Lower lobe of right lung (tissue), 2 donors: ENCODE measurements at regions not wholly inside any gene's neighbourhood (a gene's known extent, or its start where the extent isn't known, plus 50 kb on each side); places are given as distances from the start of the nearest gene placed in this dataset.

Experiments
- ATAC-seq, 2 donors: fragments of 200-7000 bp; cut with Tn5 transposase; one replicate each; pipeline ENCODE4 v1.9.1; 2020 to 2022; ENCODE audit warnings: mild to moderate bottlenecking in 2 of 2, moderate library complexity in 2 of 2
- DNase-seq: peaks from one replicate; pipeline ENCODE4 v3.0.0-alpha.2; 2020
- H3K27ac ChIP-seq: fragments of 200-600 bp; one replicate; pipeline ENCODE4 v1.8.0; 2022
- H3K27me3 ChIP-seq: fragments of 200-600 bp; one replicate; pipeline ENCODE4 v1.8.0; 2022; ENCODE audit warnings: low read depth
- H3K36me3 ChIP-seq: fragments of 200-600 bp; one replicate; pipeline ENCODE4 v1.8.0; 2022; ENCODE audit warnings: mild to moderate bottlenecking
- H3K4me1 ChIP-seq: fragments of 200-600 bp; one replicate; pipeline ENCODE4 v1.8.0; 2022
- H3K4me3 ChIP-seq: fragments of 200-600 bp; one replicate; pipeline ENCODE4 v1.8.0; 2022; ENCODE audit warnings: mild to moderate bottlenecking
- H3K9me3 ChIP-seq: fragments of 200-600 bp; one replicate; pipeline ENCODE4 v1.8.0; 2022
- CTCF ChIP-seq: fragments of 200-600 bp; IDR thresholded peaks from one replicate; pipeline ENCODE4 v1.8.0; 2022; ENCODE audit warnings: antibody characterized with exemption, mild to moderate bottlenecking
- intact Hi-C: fragments of 100-400 bp; cut with DNase I; formaldehyde crosslinking; loops from one replicate; pipeline ENCODE4 v1.11.0; 2022
- donor health status: DM: no; HTN: yes; CAD: no; lungs with severe emphysema.

GRCh38 chr7:46996972-46997371, 584.9 kb downstream of the TNS3 start:
- intact Hi-C loops: no loop called here
- no peaks in the 10 kb centered on the region for H3K27me3 ChIP-seq
- no peak for ATAC-seq
- DNase-seq: no peak
- no peaks in the 10 kb centered on the region for H3K9me3 ChIP-seq
- H3K27ac ChIP-seq: no peak overlapping the region
- no peak overlapping the region for H3K4me3 ChIP-seq
- no peaks in the 10 kb centered on the region for H3K4me1 ChIP-seq
- H3K36me3 ChIP-seq: no peaks in the 10 kb centered on the region
- TF ChIP-seq CTCF: no peak

GRCh38 chr7:46993396-46993795, 588.5 kb downstream of the TNS3 start:
- ATAC-seq (no peak), DNase-seq (no peak)
- Histone ChIP-seq H3K27me3 (no peaks in the 10 kb centered on the region), H3K27ac (no peak overlapping the region), H3K4me1 (no peaks in the 10 kb centered on the region), H3K36me3 (no peaks in the 10 kb centered on the region), H3K9me3 (no peaks in the 10 kb centered on the region), H3K4me3 (no peak overlapping the region)
- no peak for TF ChIP-seq CTCF
- intact Hi-C loops: no loop called here

- Histone ChIP-seq H3K27ac (no peak overlapping the region), H3K4me1 (no peaks in the 10 kb centered on the region), H3K4me3 (no peak overlapping the region), H3K9me3 (no peaks in the 10 kb centered on the region), H3K36me3 (no peaks in the 10 kb centered on the region), H3K27me3 (no peaks in the 10 kb centered on the region)
- no peak for ATAC-seq
- intact Hi-C loops: no loop called here
- no peak for TF ChIP-seq CTCF
- DNase-seq: no peak
Measured at GRCh38 chr7:46990761-46991160, 591.1 kb downstream of the TNS3 start.

GRCh38 chr7:46989247-46989646, 592.7 kb downstream of the TNS3 start:
- no peak overlapping the region for H3K4me3 ChIP-seq
- H3K4me1 ChIP-seq: no peaks in the 10 kb centered on the region
- H3K27ac ChIP-seq: no peak overlapping the region
- H3K27me3 ChIP-seq: no peaks in the 10 kb centered on the region
- H3K36me3 ChIP-seq: no peaks in the 10 kb centered on the region
- intact Hi-C loops: no loop called here
- ATAC-seq (no peak), DNase-seq (no peak)
- no peaks in the 10 kb centered on the region for H3K9me3 ChIP-seq
- no peak for TF ChIP-seq CTCF

- Histone ChIP-seq H3K36me3 (no peaks in the 10 kb centered on the region), H3K27me3 (no peaks in the 10 kb centered on the region), H3K9me3 (no peaks in the 10 kb centered on the region), H3K4me3 (no peak overlapping the region), H3K27ac (no peak overlapping the region), H3K4me1 (no peaks in the 10 kb centered on the region)
- no peak for TF ChIP-seq CTCF
- intact Hi-C loops: no loop called here
- ATAC-seq: no peak
- DNase-seq: no peak
Measured at GRCh38 chr7:46982928-46983327, 599.0 kb downstream of the TNS3 start.

- H3K36me3 ChIP-seq: no peaks in the 10 kb centered on the region
- H3K4me1 ChIP-seq: no peaks in the 10 kb centered on the region
- no peaks in the 10 kb centered on the region for H3K9me3 ChIP-seq
- TF ChIP-seq CTCF: no peak
- no peak overlapping the region for H3K27ac ChIP-seq
- intact Hi-C loops: no loop called here
- DNase-seq (no peak), ATAC-seq (no peak)
- no peaks in the 10 kb centered on the region for H3K27me3 ChIP-seq
- no peak overlapping the region for H3K4me3 ChIP-seq
Measured at GRCh38 chr7:46979439-46979838, 602.5 kb downstream of the TNS3 start.
